MM.1S (cell line): ENCODE measurements at regions not wholly inside any gene's neighbourhood (a gene's known extent, or its start where the extent isn't known, plus 50 kb on each side); places are given as distances from the start of the nearest gene placed in this dataset.

Experiments
- DNase-seq: peaks from one replicate; pipeline ENCODE4 v3.0.0-alpha.2; 2015
- H2AFZ ChIP-seq: fragments of 300-600 bp; sonication (generic); 2 replicates; pipeline ENCODE4 v1.6.0; 2016; ENCODE audit warnings: antibody characterized with exemption, low read length
- H3F3A ChIP-seq: fragments of 300-600 bp; sonication (generic); 2 replicates; pipeline ENCODE4 v1.6.1; 2016; ENCODE audit warnings: mild to moderate bottlenecking, antibody characterized with exemption, low read length, moderate library complexity, mixed read lengths; ENCODE audit not compliant: insufficient read depth
- H3K27ac ChIP-seq: fragments of 300-600 bp; sonication (generic); 2 replicates; pipeline ENCODE4 v1.5.1; 2016; ENCODE audit warnings: mild to moderate bottlenecking, low read length
- H3K27me3 ChIP-seq: fragments of 300-600 bp; sonication (generic); replicated peaks from 2 replicates; pipeline ENCODE4 v1.6.0; 2016; ENCODE audit warnings: low read length; ENCODE audit not compliant: insufficient read depth
- H3K36me3 ChIP-seq: fragments of 300-600 bp; sonication (generic); replicated peaks from 2 replicates; pipeline ENCODE4 v1.6.1; 2016; ENCODE audit warnings: mild to moderate bottlenecking, low read length, mixed read lengths; ENCODE audit not compliant: insufficient read depth
- H3K4me1 ChIP-seq: fragments of 300-600 bp; sonication (generic); 2 replicates; pipeline ENCODE4 v1.6.1; 2016; ENCODE audit warnings: low read length, mixed read lengths
- H3K4me2 ChIP-seq: fragments of 300-600 bp; sonication (generic); 2 replicates; pipeline ENCODE4 v1.6.0; 2016; ENCODE audit warnings: low read depth, low read length
- H3K4me3 ChIP-seq: fragments of 300-600 bp; sonication (generic); 2 replicates; pipeline ENCODE4 v1.5.1; 2016; ENCODE audit warnings: low read length, mixed read lengths
- H3K79me2 ChIP-seq: fragments of 300-600 bp; sonication (generic); 2 replicates; pipeline ENCODE4 v1.6.1; 2016; ENCODE audit warnings: mixed run types, low read length, mixed read lengths
- H3K9ac ChIP-seq: fragments of 300-600 bp; sonication (generic); 2 replicates; pipeline ENCODE4 v1.6.1; 2016; ENCODE audit warnings: low read length, mixed read lengths
- H3K9me2 ChIP-seq: fragments of 300-600 bp; sonication (generic); replicated peaks from 2 replicates; pipeline ENCODE4 v1.6.1; 2016; ENCODE audit warnings: mild to moderate bottlenecking, low read length, mixed read lengths; ENCODE audit not compliant: insufficient read depth
- H3K9me3 ChIP-seq: fragments of 300-600 bp; sonication (generic); replicated peaks from 2 replicates; pipeline ENCODE4 v1.6.1; 2016; ENCODE audit warnings: mild to moderate bottlenecking, low read length, mixed read lengths; ENCODE audit not compliant: insufficient read depth
- H4K20me1 ChIP-seq: fragments of 300-600 bp; sonication (generic); 2 replicates; pipeline ENCODE4 v1.6.1; 2016; ENCODE audit warnings: mild to moderate bottlenecking, low read length, moderate library complexity, mixed read lengths; ENCODE audit not compliant: insufficient read depth
- EZH2 ChIP-seq: fragments of 300-600 bp; sonication (generic); optimal IDR thresholded peaks from 2 replicates; pipeline ENCODE3; 2017; ENCODE audit warnings: low read depth, mild to moderate bottlenecking, antibody characterized with exemption, low read length, mixed read lengths
- EZH2phosphoT487 ChIP-seq: fragments of 300-600 bp; sonication (generic); IDR thresholded peaks from 2 replicates; pipeline ENCODE4 v1.6.1; 2018; ENCODE audit warnings: antibody characterized with exemption, low read length
- TF ChIP-seq, protein P1 (sequence below): fragments of 300-600 bp; sonication (generic); IDR thresholded peaks from 2 replicates; pipeline ENCODE4 v1.5.1; 2016; ENCODE audit warnings: antibody characterized with exemption, low read length, mixed read lengths

DNA sequence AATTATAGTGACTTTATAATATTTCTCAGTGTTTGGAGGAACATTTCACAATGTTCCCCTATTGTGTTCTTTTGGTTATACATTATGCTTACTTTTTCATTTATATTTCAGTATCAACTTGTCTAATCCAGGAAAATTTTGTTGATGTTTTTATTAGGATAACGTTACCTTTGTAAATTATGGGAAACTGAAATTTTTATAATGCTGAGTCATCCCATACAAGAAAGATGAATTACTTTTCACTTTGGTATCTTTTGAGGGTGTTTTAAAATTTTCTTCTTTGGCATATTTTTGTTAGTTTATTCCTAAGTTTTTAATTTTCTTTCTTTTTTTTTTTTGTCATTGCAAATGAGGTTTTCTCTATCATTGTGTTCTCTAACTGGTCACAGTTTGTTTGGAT lies 542.7 kb downstream of the SLC16A7 start:
- no peaks in the 10 kb centered on the region for H3K36me3 ChIP-seq
- no peaks in the 10 kb centered on the region for H4K20me1 ChIP-seq
- H3K27ac ChIP-seq, result no peak overlapping the region
- no peaks in the 10 kb centered on the region for H3K27me3 ChIP-seq
- H2AFZ ChIP-seq, result no peak overlapping the region
- H3K9ac ChIP-seq, result no peak overlapping the region
- TF ChIP-seq, protein P1, sequence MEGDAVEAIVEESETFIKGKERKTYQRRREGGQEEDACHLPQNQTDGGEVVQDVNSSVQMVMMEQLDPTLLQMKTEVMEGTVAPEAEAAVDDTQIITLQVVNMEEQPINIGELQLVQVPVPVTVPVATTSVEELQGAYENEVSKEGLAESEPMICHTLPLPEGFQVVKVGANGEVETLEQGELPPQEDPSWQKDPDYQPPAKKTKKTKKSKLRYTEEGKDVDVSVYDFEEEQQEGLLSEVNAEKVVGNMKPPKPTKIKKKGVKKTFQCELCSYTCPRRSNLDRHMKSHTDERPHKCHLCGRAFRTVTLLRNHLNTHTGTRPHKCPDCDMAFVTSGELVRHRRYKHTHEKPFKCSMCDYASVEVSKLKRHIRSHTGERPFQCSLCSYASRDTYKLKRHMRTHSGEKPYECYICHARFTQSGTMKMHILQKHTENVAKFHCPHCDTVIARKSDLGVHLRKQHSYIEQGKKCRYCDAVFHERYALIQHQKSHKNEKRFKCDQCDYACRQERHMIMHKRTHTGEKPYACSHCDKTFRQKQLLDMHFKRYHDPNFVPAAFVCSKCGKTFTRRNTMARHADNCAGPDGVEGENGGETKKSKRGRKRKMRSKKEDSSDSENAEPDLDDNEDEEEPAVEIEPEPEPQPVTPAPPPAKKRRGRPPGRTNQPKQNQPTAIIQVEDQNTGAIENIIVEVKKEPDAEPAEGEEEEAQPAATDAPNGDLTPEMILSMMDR, result no peak
- TF ChIP-seq EZH2phosphoT487, result no peak
- no peak for TF ChIP-seq EZH2
- no peaks in the 10 kb centered on the region for H3K9me3 ChIP-seq
- H3F3A ChIP-seq, result no peaks in the 10 kb centered on the region
- no peak for DNase-seq
- no peak overlapping the region for H3K4me2 ChIP-seq
- H3K79me2 ChIP-seq, result no peaks in the 10 kb centered on the region
- no peaks in the 10 kb centered on the region for H3K4me1 ChIP-seq
- no peak overlapping the region for H3K4me3 ChIP-seq
- no peaks in the 10 kb centered on the region for H3K9me2 ChIP-seq

DNA sequence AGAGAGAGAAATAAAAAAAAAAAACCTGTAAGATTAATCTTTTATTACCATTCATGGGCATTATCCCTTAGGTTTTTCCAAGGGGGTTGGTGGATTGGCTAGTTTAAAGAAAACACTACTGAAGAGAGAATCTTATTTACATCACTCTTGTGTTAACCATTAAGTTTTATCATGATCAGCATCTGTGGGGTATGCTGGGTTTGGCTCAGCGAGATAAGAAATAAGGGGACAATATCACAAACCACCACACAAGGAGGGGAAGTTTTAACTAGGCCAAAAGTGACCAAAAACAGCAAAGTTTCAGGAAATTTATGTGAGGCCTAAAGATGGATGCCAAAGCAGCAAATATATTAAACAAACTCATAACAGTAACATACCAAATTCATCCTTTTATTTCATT lies 548.6 kb downstream of the SLC16A7 start:
- H2AFZ ChIP-seq, result no peak overlapping the region

DNA sequence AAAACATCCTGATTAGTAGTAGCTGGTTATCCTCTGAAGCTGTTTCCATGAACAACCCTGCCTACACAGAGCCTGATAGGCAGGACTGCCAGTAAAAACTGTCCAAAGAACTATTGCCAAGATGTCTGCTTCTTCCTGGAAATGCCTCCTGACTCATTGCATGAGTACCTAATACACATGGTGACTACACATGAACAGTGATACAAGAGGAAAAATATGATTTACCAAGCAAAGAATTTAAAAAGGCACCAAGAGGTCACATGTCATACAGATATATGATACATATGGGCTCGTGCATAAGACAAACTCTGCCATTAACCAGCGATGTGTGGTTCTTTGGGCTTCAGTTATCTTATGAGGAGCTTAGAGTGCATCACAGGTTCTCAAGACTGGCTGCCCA lies 552.3 kb downstream of the SLC16A7 start:
- Histone ChIP-seq H2AFZ (no peak overlapping the region), H4K20me1 (no peaks in the 10 kb centered on the region), H3K4me2 (no peak overlapping the region), H3K4me3 (no peak overlapping the region), H3F3A (no peaks in the 10 kb centered on the region), H3K79me2 (no peaks in the 10 kb centered on the region), H3K9ac (no peak overlapping the region), H3K36me3 (no peaks in the 10 kb centered on the region), H3K27ac (no peak overlapping the region), H3K27me3 (no peaks in the 10 kb centered on the region), H3K9me3 (no peaks in the 10 kb centered on the region), H3K9me2 (no peaks in the 10 kb centered on the region), H3K4me1 (no peaks in the 10 kb centered on the region)
- TF ChIP-seq, protein P1, result no peak
- DNase-seq, result no peak

More for the DNA sequence above, 548.6 kb downstream of the SLC16A7 start:
- no peaks in the 10 kb centered on the region for H3K36me3 ChIP-seq
- TF ChIP-seq EZH2phosphoT487 (no peak), EZH2 (no peak)
- TF ChIP-seq, protein P1, result no peak
- no peak for DNase-seq
- no peaks in the 10 kb centered on the region for H3K27me3 ChIP-seq
- no peak overlapping the region for H3K4me3 ChIP-seq
- no peaks in the 10 kb centered on the region for H4K20me1 ChIP-seq
- no peak overlapping the region for H3K9ac ChIP-seq
- H3K79me2 ChIP-seq, result no peaks in the 10 kb centered on the region
- H3F3A ChIP-seq, result no peaks in the 10 kb centered on the region
- no peaks in the 10 kb centered on the region for H3K4me1 ChIP-seq
- H3K4me2 ChIP-seq, result no peak overlapping the region
- H3K27ac ChIP-seq, result no peak overlapping the region
- H3K9me3 ChIP-seq, result no peaks in the 10 kb centered on the region
- no peaks in the 10 kb centered on the region for H3K9me2 ChIP-seq
